ENCODE measurements at regions not wholly inside any gene's neighbourhood (a gene's known extent, or its start where the extent isn't known, plus 50 kb on each side); places are given as distances from the start of the nearest gene placed in this dataset.
A peak's percentile ranks its signal among the peaks of the same experiment; 100 is the strongest.
"Not testable (repeated sequence)": the region's sequence is repeated elsewhere in the genome, so short reads cannot be mapped to it uniquely, and the experiment has no call there.

DNA sequence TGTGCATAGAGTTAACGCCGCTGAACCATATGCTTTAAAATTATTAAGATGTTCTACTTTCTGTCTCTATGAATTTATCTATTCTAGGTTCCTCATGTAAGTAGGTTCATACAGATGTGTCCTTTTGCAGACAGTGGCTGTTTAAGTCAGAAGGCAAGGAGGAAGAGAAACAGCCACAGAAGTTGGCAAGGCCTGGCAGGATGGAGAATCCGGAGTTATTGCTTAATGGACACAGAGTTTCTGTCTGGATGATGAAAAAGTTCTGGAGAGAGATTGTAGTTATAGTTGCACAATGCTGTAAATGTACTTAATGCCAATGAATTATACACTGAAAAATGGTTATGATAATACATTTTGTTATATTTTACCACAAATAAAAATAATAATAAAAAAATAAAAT lies 283.6 kb upstream of the CNR1 start:
- DNase-seq = no peak

DNA sequence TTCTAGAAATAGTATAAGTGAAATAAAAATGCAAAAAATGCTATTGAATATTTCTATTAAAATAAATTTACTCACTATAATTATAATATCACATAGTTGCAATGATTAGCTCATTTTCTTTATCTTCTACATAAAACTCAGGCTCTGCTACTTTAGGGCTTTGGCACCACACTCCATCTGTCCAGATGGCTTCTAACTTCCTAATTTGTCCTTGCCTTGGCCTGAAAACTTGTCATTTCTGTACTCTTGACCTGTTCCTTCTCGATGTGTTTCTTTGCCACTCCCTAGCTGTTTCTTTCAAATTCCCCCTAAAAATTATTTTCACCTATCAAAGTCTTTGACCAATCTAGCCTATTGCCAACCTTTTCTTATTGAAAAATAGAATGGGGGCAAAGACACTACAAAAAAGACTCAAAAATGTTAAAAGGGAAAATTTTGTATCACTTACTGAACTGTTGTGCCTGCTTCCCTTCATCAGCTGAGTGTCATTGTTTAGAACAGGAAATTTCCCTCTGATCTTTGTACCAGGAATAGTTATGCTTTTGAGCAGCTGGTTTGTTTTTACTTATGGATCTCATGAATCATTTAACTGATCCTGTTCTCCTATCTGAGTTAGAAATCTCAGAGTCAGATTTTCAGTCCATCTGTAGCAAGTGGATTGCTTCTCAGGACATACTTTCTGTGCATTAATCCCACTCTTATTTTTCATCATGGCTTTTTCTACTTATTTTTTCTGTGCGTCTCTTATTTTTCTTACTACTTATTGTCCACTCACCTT lies 279.2 kb upstream of the CNR1 start:
- no peak for DNase-seq

DNA sequence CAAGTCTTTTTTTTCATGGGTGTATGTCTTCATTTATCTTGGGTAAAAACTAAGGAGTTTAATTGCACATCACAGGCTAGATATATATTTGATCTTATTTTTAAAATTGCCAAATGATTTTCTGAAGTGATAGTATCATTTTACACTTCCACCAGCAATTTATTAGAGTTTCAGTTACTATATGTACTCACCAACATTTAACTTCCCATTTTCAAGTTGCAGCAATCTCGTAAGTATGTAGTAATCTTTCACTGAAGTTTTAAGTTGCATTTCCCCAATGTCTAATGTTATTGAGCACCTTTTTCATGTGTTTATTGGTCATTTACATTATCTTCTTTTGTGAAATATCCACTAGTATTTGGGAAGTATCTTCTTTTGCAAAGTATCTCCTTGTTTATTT lies 277.4 kb upstream of the CNR1 start:
- DNase-seq = no peak

GRCh38 chr6:88442737-88443136 lies 276.6 kb upstream of the CNR1 start:
- DNase-seq = no peak

- DNase-seq = no peak
Measured at GRCh38 chr6:88441346-88441745, 275.2 kb upstream of the CNR1 start.

DNA sequence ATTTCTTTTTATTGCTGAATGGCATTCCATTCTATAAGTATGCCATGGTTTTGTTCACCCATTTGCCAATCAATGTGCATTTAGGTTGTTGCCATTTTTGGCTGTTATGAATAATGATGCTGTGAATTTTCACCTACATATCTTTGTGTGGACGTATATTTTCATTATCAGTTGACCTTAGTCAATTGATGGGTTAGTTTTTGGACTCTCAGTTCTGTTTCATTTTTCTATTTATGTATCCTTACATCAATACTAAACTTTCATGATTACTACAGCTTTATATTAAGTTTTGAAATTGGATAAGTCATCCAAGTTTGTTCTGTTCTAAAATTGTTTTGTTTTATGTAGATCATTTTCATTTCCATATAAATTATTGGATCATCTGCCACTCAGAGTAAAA lies 261.9 kb upstream of the CNR1 start:
- no peak for DNase-seq

DNA sequence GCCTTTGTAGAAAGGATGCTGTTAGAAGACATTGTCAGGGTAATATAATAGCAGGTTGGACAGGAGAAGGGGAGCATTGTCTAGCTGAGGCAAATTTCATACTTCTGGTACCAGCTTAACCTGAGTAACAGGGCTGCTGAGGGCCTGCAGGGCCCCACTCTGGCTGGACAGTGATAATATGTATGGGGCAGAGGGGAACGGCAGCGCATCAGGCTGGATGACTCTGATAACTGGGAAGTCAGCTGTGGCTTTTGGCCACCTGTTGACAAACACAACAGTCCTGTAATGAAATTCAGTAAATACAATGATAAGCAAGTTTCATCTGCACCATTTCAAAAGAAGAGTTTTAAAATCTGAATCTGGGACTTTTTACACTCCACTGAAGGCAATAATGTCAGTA lies 259.9 kb upstream of the CNR1 start:
- DNase-seq = no peak

DNA sequence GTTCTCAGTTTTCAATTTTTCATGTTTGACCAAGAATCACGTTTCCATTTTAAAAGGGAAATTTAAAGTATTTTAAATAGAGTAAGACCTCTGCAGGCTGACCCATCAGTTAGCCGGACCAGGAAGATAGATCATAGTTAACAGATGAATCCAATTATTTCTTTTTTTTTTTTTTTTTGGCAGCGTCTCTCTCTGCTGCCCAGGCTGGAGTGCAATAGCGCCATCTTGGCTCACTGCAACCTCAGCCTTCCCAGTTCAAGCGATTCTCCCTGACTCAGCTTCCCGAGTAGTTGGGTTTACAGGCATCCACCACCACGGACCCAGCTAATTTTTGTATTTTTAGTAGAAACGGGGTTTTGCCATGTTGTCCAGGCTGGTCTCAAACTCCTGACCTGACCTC lies 256.7 kb upstream of the CNR1 start:
- no peak for DNase-seq

DNA sequence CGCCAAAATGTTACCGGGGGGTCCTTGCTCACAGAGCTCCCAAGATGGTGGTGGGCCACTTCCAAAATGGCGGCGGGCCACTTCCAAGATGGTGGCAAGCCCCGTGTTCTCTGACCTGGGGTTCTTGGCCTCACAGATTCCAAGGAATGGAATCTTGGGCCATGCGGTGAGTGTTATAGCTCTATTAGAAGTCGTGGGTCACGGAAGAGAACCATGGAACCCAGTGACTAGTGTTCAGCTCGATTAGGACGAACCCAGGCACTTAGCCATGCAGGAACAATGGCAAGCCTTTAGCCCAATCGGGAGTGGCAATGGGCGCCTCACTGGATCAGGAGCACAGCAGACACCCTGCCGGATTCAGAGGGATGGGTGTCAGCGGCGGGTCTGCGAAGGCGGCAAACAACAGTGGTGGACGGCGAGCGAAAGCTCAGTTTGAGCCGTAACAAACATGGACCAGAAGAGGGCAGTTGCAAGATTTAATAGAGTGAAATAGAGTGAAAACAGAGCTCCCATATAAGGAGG lies 254.9 kb upstream of the CNR1 start:
- not testable (repeated sequence) for DNase-seq

GRCh38 chr6:88418921-88419810 lies 253.0 kb upstream of the CNR1 start:
- DNase-seq = not testable (repeated sequence)

DNA sequence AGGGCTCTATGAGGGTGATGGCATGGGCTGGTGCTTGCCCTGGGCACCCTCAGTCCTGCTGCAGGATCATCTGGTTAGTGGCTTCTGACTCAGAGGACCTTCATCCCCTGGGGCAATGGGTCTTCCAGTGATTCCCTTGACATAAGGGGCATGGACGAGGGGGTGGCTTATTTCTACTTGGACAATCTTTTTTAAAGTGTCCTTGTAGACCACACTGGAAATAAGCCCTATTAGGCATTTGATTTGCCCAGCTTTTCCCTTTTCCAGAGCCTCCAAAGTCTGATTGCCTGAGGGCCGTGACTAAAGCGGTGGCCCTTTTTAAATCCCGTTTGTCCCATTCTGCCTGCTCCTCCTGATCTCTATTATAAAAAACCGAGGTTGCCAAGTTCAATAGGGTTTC lies 251.2 kb upstream of the CNR1 start:
- not testable (repeated sequence) for DNase-seq

DNA sequence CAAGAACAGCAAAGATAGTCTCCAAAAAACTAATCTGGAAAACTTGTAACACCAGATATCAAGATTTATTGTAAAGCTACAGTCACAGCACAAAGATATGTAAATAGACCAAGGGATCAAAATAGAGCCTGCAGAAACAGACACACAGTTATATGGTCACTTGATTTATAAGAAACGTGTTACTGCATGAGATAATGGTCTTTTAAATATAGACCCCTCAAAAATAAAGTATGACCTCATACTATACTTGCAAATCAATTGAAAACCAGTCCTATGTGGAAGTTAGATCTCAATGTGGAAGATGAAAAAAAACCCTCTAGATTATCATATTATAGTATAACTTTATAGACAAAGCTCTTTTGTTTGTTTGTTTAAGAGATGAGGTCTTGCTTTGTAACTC lies 247.3 kb upstream of the CNR1 start:
- DNase-seq = no peak

DNA sequence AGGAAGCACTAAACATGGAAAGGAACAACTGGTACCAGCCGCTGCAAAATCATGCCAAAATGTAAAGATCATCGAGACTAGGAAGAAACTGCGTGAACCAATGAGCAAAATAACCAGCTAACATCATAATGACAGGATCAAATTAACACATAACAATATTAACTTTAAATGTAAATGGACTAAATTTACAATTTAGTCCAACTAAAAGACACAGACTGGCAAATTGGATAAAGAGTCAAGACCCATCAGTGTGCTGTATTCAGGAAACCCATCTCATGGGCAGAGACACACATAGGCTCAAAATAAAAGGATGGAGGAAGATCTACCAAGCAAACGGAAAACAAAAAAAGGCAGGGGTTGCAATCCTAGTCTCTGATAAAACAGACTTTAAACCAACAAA lies 242.2 kb upstream of the CNR1 start:
- DNase-seq = not testable (repeated sequence)

DNA sequence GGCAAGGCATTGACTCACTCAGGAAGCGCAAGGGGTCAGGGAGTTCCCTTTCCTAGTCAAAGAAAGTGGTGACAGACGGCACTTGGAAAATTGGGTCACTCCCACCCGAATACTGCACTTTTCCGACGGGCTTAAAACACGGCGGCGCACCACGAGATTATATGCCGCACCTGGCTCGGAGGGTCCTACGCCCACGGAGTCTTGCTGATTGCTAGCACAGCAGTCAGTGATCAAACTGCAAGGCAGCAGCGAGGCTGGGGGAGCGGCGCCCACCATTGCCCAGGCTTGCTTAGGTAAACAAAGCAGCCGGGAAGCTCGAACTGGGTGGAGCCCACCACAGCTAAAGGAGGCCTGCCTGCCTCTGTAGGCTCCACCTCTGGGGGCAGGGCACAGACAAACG lies 240.5 kb upstream of the CNR1 start:
- not testable (repeated sequence) for DNase-seq

- DNase-seq = no peak
Measured at GRCh38 chr6:88403486-88403885, 237.3 kb upstream of the CNR1 start.

- DNase-seq = no peak
Measured at GRCh38 chr6:88402909-88403308, 236.8 kb upstream of the CNR1 start.

DNA sequence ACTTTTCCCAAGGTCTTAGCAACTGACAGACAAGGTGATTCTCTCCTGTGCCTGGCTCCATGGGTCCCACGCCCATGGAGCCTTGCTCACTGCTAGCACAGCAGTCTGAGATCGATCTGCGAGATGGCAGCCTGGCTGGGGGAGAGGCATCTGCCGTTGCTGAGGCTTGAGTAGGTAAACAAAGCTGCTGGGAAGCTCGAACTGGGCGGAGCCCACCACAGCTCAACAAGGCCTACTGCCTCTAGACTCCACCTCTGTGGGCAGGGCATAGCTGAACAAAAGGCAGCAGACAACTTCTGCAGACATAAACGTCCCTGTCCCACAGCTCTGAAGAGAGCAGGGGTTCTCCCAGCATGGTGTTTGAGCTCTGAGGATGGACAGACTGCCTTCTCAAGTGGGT lies 224.9 kb upstream of the CNR1 start:
- not testable (repeated sequence) for DNase-seq

DNA sequence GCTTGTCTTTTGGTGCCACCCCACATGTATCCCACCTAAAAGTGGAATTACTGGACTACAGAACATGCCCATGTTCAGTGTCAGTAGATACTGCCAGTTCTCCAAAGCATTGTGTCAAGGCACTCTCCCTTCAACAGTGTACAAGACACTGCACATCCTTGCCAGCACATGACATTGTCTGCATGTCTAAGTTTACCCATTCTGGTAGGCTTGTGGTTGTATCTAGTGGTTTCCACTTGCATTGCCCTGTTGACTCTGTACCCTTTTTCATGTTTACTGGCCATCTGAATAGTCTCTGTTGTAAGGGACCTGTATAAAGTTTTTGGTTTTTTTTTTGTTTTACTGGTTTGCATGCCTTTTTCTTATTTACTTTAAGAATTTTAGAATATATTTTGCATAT lies 222.4 kb upstream of the CNR1 start:
- no peak for DNase-seq

DNA sequence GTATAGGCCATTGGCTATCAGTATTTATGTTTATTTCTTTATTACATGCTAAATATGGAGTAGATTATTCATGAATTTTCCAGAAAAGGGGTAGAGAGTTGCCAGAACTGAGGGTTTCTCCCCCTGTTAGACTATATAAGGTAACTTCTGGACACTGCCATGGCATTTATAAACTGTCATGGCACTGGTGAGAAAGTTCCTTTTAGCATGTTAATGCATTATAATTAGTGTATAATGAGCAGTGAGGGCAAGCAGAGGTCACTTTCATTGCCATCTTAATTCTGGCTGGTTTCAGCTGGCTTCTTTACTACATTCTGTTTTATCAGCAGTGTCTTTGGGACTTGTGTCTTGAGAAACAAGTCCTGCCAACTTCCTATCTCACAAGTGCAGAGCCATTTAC lies 220.0 kb upstream of the CNR1 start:
- no peak for DNase-seq

DNA sequence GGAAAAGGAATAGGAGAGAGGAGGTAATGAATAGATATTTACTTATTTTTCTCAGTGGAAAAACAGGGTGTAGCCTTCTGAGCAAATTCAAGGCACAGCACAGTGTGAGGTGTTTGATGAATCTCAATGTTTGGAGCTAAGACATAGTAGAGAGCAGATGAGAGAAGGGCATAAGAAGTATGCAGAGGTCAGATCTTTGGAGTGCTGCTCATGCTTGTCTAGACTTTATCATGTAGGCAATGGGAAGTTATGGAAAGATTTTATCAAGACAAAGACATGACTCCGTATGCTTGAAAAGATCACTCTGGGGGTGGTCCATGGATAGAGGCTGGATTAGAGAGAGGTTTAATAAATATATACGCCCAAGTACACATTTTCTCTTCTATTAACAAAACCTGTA lies 217.0 kb upstream of the CNR1 start:
- no peak for DNase-seq

DNA sequence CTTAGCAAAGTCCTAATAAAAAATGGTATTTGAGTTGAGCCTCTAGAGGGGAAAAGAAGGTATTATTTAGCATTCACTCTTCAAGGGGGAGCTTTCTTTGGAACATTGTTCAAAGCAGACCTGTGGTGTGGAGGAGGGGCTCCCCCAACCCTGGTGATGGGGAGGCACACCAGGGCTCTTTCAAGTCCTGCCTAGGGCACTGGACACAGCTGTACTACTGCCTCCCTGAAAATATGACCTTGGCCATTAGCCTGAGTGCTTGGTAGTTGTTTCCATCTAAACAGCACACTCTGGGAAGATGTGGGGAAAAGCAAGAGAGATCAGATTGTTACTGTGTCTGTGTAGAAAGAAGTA lies 215.1 kb upstream of the CNR1 start:
- no peak for DNase-seq

GRCh38 chr6:88380618-88381288 lies 214.6 kb upstream of the CNR1 start:
- DNase-seq = no peak

- peak; percentile 67 for DNase-seq
Measured at GRCh38 chr6:88380083-88380482, 213.9 kb upstream of the CNR1 start.

DNA sequence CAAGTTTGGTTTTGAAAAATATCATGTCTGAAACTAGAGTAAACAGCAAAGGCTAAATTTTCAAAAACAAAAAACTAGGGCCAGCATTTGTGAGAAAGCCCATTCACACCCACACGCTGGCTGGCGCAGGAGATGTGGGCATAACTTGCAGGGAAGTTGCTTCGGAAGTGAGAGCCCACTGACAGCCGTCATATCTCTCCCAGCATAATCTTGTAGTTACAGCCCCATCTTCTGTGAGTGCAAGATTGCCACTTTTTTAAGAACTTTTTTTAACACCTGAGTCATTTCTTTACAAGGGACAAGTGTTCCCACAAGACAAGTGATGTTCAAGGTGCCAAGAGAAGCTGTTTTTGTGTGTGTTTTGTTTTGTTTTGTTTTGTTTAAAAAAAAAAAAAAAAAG lies 212.5 kb upstream of the CNR1 start:
- no peak for DNase-seq
